Chondrocyte (in vitro differentiated cells): ENCODE measurements at regions not wholly inside any gene's neighbourhood (a gene's known extent, or its start where the extent isn't known, plus 50 kb on each side); places are given as distances from the start of the nearest gene placed in this dataset.

Experiments used
- DNase-seq: peaks from one replicate; pipeline ENCODE4 v3.0.0; 2021; ENCODE audit warnings: mixed read lengths, low spot score
- H3K27ac Mint-ChIP-seq: one replicate; pipeline ENCODE4 v1.8.0; 2021; ENCODE audit warnings: mild to moderate bottlenecking, moderate library complexity, mixed read lengths; ENCODE audit not compliant: unreplicated experiment
- H3K27me3 Mint-ChIP-seq: 2 replicates; pipeline ENCODE4 v1.8.0; 2021; ENCODE audit warnings: low read depth, mixed read lengths
- H3K36me3 Mint-ChIP-seq: 2 replicates; pipeline ENCODE4 v1.8.0; 2021; ENCODE audit warnings: low read depth, mixed read lengths
- H3K4me1 Mint-ChIP-seq: 2 replicates; pipeline ENCODE4 v1.8.0; 2021; ENCODE audit warnings: low read depth, mild to moderate bottlenecking, mixed read lengths
- H3K4me3 Mint-ChIP-seq: one replicate; pipeline ENCODE4 v1.8.0; 2021; ENCODE audit warnings: mild to moderate bottlenecking, moderate library complexity, mixed read lengths; ENCODE audit not compliant: unreplicated experiment
- H3K9me3 Mint-ChIP-seq: 2 replicates; pipeline ENCODE4 v1.8.0; 2021; ENCODE audit warnings: low read depth, mixed read lengths
- CTCF ChIP-seq: fragments of 200-600 bp; sonication (generic); IDR thresholded peaks from 2 replicates; pipeline ENCODE4 v1.5.0; 2021; ENCODE audit warnings: antibody characterized with exemption, mild to moderate bottlenecking, moderate library complexity

DNA sequence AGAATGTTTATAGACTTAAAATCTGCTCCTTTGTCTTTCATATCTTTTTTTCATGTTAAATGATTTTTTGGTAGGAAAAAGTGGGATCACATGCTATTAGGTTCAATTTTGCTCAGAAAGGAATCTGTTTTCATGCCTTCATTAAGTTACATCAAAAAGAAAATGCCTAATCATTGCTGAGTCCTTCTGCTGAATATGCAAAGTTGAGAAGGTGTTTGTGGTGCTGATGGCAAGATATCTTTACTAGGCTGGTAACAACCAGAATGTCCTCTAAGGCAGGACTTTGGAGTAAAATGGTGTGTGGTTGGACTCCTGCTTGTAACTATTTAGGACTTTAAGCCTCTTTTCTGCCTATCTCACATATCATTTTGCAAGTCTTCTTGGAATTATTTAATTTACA, 88.3 kb downstream of the TRIB2 start:
- Mint-ChIP-seq H3K4me1 (peaks cover 23% of the 10 kb centered on the region), H3K4me3 (no peak overlapping the region), H3K36me3 (peaks cover 11% of the 10 kb centered on the region), H3K27ac (no peak overlapping the region), H3K27me3 (no peaks in the 10 kb centered on the region), H3K9me3 (peaks cover 22% of the 10 kb centered on the region)
- no peak for TF ChIP-seq CTCF
- no peak for DNase-seq

DNA sequence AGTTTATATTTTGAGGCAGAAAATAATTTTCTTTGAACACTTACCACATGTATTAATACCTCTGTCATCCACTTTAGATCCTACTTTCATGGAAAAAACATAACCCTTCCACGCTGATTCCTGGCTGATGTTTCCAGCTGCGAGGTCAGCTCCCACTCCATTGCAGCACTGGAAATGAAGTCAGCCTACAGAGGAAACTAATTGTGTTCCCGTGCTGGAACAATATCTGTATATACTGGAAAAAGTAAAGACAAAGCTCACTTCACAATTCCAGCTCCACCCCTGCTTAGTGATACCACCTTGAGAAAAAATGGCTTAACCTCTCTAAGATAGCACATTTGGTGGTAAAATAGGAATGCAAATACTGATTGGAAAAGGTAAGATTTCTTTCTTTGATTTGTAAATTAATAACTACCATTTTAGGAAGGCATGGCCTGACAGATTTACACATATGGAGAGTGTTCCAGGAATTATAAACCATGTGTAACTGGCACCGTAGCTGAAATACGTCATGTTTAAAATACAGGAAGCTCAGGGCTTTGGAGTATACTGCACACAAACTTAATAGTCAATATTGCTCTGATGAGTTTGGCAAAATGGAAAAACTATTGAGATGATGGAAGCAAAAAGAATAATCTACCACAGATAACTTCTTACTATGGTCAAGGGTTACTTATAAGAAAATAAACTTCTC, 90.0 kb downstream of the TRIB2 start:
- H3K4me1 Mint-ChIP-seq = peaks cover 23% of the 10 kb centered on the region
- no peak for DNase-seq

GRCh38 chr2:12807907-12808810, 91.4 kb downstream of the TRIB2 start:
- no peaks in the 10 kb centered on the region for H3K27me3 Mint-ChIP-seq
- H3K9me3 Mint-ChIP-seq = no peaks in the 10 kb centered on the region
- peaks cover 23% of the 10 kb centered on the region for H3K4me1 Mint-ChIP-seq
- DNase-seq = no peak
- no peak for TF ChIP-seq CTCF
- H3K4me3 Mint-ChIP-seq = no peak overlapping the region
- no peaks in the 10 kb centered on the region for H3K36me3 Mint-ChIP-seq
- no peak overlapping the region for H3K27ac Mint-ChIP-seq

More for the DNA sequence above, 90.0 kb downstream of the TRIB2 start:
- no peak overlapping the region for H3K27ac Mint-ChIP-seq
- H3K9me3 Mint-ChIP-seq = peaks cover 8% of the 10 kb centered on the region
- no peak overlapping the region for H3K4me3 Mint-ChIP-seq
- TF ChIP-seq CTCF = no peak
- H3K27me3 Mint-ChIP-seq = no peaks in the 10 kb centered on the region
- peaks cover 5% of the 10 kb centered on the region for H3K36me3 Mint-ChIP-seq

GRCh38 chr2:12809526-12809925, 92.8 kb downstream of the TRIB2 start:
- H3K27me3 Mint-ChIP-seq = no peaks in the 10 kb centered on the region
- H3K4me1 Mint-ChIP-seq = peaks cover 13% of the 10 kb centered on the region
- no peaks in the 10 kb centered on the region for H3K9me3 Mint-ChIP-seq
- H3K4me3 Mint-ChIP-seq = no peak overlapping the region
- no peak for DNase-seq
- H3K36me3 Mint-ChIP-seq = no peaks in the 10 kb centered on the region
- H3K27ac Mint-ChIP-seq = no peak overlapping the region
- no peak for TF ChIP-seq CTCF

- Mint-ChIP-seq H3K4me3 (no peak overlapping the region), H3K27ac (no peak overlapping the region), H3K27me3 (no peaks in the 10 kb centered on the region), H3K36me3 (no peaks in the 10 kb centered on the region), H3K9me3 (no peaks in the 10 kb centered on the region), H3K4me1 (peaks cover 13% of the 10 kb centered on the region)
- no peak for TF ChIP-seq CTCF
- DNase-seq = no peak
Observed at GRCh38 chr2:12811916-12812315, 95.2 kb downstream of the TRIB2 start.
